22Rv1 (cell line): ENCODE measurements at regions not wholly inside any gene's neighbourhood (a gene's known extent, or its start where the extent isn't known, plus 50 kb on each side); places are given as distances from the start of the nearest gene placed in this dataset.
"Not testable (repeated sequence)": the region's sequence is repeated elsewhere in the genome, so short reads cannot be mapped to it uniquely, and the experiment has no call there.

Experiments
- ZFX ChIP-seq: fragments of 450-650 bp; IDR thresholded peaks from 2 replicates; pipeline ENCODE4 v1.6.1; 2017; ENCODE audit warnings: antibody characterized with exemption, borderline replicate concordance
- TF ChIP-seq, protein P1 (sequence below): fragments of 450-650 bp; IDR thresholded peaks from 2 replicates; pipeline ENCODE4 v1.5.1; 2017; ENCODE audit warnings: mild to moderate bottlenecking

DNA sequence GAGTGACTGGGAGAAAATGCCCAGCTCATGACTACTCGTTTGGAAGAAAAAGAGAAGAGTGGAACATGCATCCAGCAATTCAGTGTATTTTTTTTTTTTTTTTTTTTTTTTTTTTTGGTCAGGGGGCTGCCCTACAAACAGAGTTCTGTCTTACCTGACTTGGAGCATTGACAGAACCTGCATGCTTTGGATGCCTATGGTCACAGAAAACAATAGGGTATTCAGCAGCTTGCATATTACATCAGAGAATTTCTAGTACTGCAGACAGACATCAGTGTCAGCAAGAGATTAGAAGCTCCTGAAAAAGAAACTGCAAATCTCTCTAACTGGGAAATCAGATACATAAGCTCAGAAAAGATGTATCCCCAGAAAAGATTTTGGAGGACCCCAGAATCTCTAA is 139.9 kb upstream of the FAM240B start:
- TF ChIP-seq, protein P1, sequence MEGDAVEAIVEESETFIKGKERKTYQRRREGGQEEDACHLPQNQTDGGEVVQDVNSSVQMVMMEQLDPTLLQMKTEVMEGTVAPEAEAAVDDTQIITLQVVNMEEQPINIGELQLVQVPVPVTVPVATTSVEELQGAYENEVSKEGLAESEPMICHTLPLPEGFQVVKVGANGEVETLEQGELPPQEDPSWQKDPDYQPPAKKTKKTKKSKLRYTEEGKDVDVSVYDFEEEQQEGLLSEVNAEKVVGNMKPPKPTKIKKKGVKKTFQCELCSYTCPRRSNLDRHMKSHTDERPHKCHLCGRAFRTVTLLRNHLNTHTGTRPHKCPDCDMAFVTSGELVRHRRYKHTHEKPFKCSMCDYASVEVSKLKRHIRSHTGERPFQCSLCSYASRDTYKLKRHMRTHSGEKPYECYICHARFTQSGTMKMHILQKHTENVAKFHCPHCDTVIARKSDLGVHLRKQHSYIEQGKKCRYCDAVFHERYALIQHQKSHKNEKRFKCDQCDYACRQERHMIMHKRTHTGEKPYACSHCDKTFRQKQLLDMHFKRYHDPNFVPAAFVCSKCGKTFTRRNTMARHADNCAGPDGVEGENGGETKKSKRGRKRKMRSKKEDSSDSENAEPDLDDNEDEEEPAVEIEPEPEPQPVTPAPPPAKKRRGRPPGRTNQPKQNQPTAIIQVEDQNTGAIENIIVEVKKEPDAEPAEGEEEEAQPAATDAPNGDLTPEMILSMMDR, result not testable (repeated sequence)
- not testable (repeated sequence) for TF ChIP-seq ZFX
